Esophagus squamous epithelium (tissue), 4 donors: ENCODE measurements at regions not wholly inside any gene's neighbourhood (a gene's known extent, or its start where the extent isn't known, plus 50 kb on each side); places are given as distances from the start of the nearest gene placed in this dataset.

Experiments
- POLR2A ChIP-seq, 4 donors: fragments of 450-650 bp; IDR thresholded peaks; one replicate each; pipeline ENCODE4 v1.6.1; 2017; ENCODE audit warnings: antibody characterized with exemption in 4 of 4, mild to moderate bottlenecking in 4 of 4, moderate library complexity in 3 of 4
- TF ChIP-seq, protein P1 (sequence below), 6 experiments: fragments of 450-650 bp in 4 of 6; fragments of 200-600 bp in 2 of 6; sonication (generic) in 2 of 6; IDR thresholded peaks; one replicate each; pipeline ENCODE4 v1.5.1; 2016 to 2019; ENCODE audit warnings: antibody characterized with exemption in 6 of 6, mild to moderate bottlenecking in 4 of 6, moderate library complexity in 4 of 6

DNA sequence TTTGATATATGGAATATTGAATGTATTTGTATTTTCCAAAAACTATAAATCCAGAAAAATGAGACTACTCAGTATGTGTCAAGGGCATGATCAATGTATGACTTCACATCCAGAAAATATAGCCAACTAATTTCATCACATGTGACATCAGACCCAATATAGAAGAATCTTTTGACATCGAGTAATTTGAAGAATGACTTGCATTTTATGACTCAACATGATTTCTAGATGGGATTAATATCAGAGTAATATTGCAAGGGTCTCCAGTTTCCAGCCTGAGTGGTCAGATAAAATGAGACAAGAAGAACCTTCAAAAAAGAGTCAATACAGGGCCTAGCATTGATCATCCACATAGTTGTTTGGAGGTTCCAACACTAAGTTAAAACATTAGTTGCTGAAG lies 467.5 kb upstream of the PAPPA start:
- TF ChIP-seq, protein P1, sequence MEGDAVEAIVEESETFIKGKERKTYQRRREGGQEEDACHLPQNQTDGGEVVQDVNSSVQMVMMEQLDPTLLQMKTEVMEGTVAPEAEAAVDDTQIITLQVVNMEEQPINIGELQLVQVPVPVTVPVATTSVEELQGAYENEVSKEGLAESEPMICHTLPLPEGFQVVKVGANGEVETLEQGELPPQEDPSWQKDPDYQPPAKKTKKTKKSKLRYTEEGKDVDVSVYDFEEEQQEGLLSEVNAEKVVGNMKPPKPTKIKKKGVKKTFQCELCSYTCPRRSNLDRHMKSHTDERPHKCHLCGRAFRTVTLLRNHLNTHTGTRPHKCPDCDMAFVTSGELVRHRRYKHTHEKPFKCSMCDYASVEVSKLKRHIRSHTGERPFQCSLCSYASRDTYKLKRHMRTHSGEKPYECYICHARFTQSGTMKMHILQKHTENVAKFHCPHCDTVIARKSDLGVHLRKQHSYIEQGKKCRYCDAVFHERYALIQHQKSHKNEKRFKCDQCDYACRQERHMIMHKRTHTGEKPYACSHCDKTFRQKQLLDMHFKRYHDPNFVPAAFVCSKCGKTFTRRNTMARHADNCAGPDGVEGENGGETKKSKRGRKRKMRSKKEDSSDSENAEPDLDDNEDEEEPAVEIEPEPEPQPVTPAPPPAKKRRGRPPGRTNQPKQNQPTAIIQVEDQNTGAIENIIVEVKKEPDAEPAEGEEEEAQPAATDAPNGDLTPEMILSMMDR (IDR thresholded peaks at IDR 0.05) = no peak
- no peak for TF ChIP-seq POLR2A (IDR thresholded peaks at IDR 0.05)
